Panc1 (cell line): ENCODE measurements at regions not wholly inside any gene's neighbourhood (a gene's known extent, or its start where the extent isn't known, plus 50 kb on each side); places are given as distances from the start of the nearest gene placed in this dataset.

Source experiments
- ATAC-seq: fragments of 200-7000 bp; cut with Tn5 transposase; 2 replicates; pipeline ENCODE4 v1.9.1; 2020; ENCODE audit warnings: mild to moderate bottlenecking, moderate library complexity
- BruUV-seq: library from RNA; stranded (reverse); fragments of 400-500 nt; replicated peaks from 2 replicates; lab custom pipeline; 2021; lab: Mats Ljungman, UMichigan
- CTCF ChIA-PET: fragments of 300-600 bp; sonication (Branson Sonifier 250); formaldehyde crosslinking; loops from one replicate; lab custom pipeline; 2022; ENCODE audit warnings: antibody characterized with exemption; lab: Charles Lee
- POLR2A ChIA-PET: fragments of 300-600 bp; sonication (Branson Sonifier 250); formaldehyde crosslinking; loops from one replicate; lab custom pipeline; 2022; ENCODE audit warnings: antibody characterized with exemption; lab: Charles Lee
- DNase-seq: peaks from one replicate; pipeline ENCODE4 v3.0.0-alpha.2; 2010; ENCODE audit warnings: low read depth, low spot score
- H3K27ac ChIP-seq: 2 replicates; pipeline ENCODE4 v1.5.1; 2011; ENCODE audit warnings: mild to moderate bottlenecking, low read length, inconsistent platforms
- H3K27me3 ChIP-seq: fragments of 200-500 bp; sonication (Bioruptor generic); 2 replicates; pipeline ENCODE4 v1.6.0; 2014; ENCODE audit warnings: low read length, inconsistent platforms; ENCODE audit not compliant: control insufficient read depth, insufficient read depth
- H3K36me3 ChIP-seq: fragments of 200-500 bp; sonication (Bioruptor generic); 2 replicates; pipeline ENCODE4 v1.5.1; 2014; ENCODE audit warnings: inconsistent platforms, mild to moderate bottlenecking, low read length, moderate library complexity; ENCODE audit not compliant: control insufficient read depth, insufficient read depth
- H3K4me1 ChIP-seq: 2 replicates; pipeline ENCODE4 v1.5.1; 2011; ENCODE audit warnings: inconsistent platforms, mild to moderate bottlenecking, low read length, moderate library complexity; ENCODE audit not compliant: control insufficient read depth, insufficient read depth
- H3K4me3 ChIP-seq, 2 experiments: 2 replicates each; pipeline ENCODE4 v1.5.1; 2011 to 2012; ENCODE audit warnings: low read depth in 2 of 2, low read length in 2 of 2, mild to moderate bottlenecking in 2 of 2, inconsistent platforms in 1 of 2, moderate library complexity in 1 of 2
- H3K9me3 ChIP-seq: fragments of 200-500 bp; sonication (Bioruptor generic); 2 replicates; pipeline ENCODE4 v1.5.1; 2014; ENCODE audit warnings: low read depth, mild to moderate bottlenecking, inconsistent platforms, low read length, moderate library complexity; ENCODE audit not compliant: control insufficient read depth, insufficient read depth
- POLR2AphosphoS5 ChIP-seq: IDR thresholded peaks from 2 replicates; pipeline ENCODE4 v1.6.1; 2012; ENCODE audit warnings: mild to moderate bottlenecking, low read depth, low read length, moderate library complexity
- SIN3A ChIP-seq: IDR thresholded peaks from 2 replicates; pipeline ENCODE4 v1.6.1; 2012; ENCODE audit warnings: low read depth, mild to moderate bottlenecking, low read length, moderate library complexity, borderline replicate concordance; ENCODE audit not compliant: insufficient read depth
- TCF7L2 ChIP-seq: IDR thresholded peaks from 2 replicates; pipeline ENCODE4 v1.6.1; 2011; ENCODE audit warnings: mild to moderate bottlenecking, low read depth, low read length, inconsistent platforms
- in situ Hi-C: cut with HindIII; loops from 2 replicates; pipeline ENCODE4 v1.10.0; 2016; ENCODE audit warnings: low sequenced_read_pairs, low pct_unique_long_range_greater_than_20kb
- intact Hi-C: fragments of 100-400 bp; cut with micrococcal nuclease; formaldehyde crosslinking; loops from one replicate; pipeline ENCODE4 v1.10.0; 2022; ENCODE audit not compliant: unreplicated experiment
- TF ChIP-seq, protein P1 (sequence below): fragments of 450-650 bp; IDR thresholded peaks from 2 replicates; pipeline ENCODE4 v1.5.1; 2017; ENCODE audit warnings: mild to moderate bottlenecking
- TF ChIP-seq, protein P2 (sequence below), 2 experiments: IDR thresholded peaks; 2 replicates each; pipeline ENCODE4 v1.6.1; 2011 to 2012; ENCODE audit warnings: low read depth in 2 of 2, control low read depth in 1 of 2, low read length in 1 of 2, mild to moderate bottlenecking in 1 of 2, moderate library complexity in 1 of 2; ENCODE audit not compliant: insufficient read depth in 1 of 2

- Histone ChIP-seq H3K27me3 (no peaks in the 10 kb centered on the region), H3K27ac (no peak overlapping the region), H3K4me1 (no peaks in the 10 kb centered on the region), H3K36me3 (no peaks in the 10 kb centered on the region), H3K9me3 (no peaks in the 10 kb centered on the region), H3K4me3 (no peak overlapping the region)
- TF ChIP-seq, protein P1, sequence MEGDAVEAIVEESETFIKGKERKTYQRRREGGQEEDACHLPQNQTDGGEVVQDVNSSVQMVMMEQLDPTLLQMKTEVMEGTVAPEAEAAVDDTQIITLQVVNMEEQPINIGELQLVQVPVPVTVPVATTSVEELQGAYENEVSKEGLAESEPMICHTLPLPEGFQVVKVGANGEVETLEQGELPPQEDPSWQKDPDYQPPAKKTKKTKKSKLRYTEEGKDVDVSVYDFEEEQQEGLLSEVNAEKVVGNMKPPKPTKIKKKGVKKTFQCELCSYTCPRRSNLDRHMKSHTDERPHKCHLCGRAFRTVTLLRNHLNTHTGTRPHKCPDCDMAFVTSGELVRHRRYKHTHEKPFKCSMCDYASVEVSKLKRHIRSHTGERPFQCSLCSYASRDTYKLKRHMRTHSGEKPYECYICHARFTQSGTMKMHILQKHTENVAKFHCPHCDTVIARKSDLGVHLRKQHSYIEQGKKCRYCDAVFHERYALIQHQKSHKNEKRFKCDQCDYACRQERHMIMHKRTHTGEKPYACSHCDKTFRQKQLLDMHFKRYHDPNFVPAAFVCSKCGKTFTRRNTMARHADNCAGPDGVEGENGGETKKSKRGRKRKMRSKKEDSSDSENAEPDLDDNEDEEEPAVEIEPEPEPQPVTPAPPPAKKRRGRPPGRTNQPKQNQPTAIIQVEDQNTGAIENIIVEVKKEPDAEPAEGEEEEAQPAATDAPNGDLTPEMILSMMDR: no peak
- TF ChIP-seq SIN3A (no peak), TCF7L2 (no peak), POLR2AphosphoS5 (no peak)
- TF ChIP-seq, protein P2, sequence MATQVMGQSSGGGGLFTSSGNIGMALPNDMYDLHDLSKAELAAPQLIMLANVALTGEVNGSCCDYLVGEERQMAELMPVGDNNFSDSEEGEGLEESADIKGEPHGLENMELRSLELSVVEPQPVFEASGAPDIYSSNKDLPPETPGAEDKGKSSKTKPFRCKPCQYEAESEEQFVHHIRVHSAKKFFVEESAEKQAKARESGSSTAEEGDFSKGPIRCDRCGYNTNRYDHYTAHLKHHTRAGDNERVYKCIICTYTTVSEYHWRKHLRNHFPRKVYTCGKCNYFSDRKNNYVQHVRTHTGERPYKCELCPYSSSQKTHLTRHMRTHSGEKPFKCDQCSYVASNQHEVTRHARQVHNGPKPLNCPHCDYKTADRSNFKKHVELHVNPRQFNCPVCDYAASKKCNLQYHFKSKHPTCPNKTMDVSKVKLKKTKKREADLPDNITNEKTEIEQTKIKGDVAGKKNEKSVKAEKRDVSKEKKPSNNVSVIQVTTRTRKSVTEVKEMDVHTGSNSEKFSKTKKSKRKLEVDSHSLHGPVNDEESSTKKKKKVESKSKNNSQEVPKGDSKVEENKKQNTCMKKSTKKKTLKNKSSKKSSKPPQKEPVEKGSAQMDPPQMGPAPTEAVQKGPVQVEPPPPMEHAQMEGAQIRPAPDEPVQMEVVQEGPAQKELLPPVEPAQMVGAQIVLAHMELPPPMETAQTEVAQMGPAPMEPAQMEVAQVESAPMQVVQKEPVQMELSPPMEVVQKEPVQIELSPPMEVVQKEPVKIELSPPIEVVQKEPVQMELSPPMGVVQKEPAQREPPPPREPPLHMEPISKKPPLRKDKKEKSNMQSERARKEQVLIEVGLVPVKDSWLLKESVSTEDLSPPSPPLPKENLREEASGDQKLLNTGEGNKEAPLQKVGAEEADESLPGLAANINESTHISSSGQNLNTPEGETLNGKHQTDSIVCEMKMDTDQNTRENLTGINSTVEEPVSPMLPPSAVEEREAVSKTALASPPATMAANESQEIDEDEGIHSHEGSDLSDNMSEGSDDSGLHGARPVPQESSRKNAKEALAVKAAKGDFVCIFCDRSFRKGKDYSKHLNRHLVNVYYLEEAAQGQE (IDR thresholded peaks at IDR 0.05; ENCODE audit: insufficient read depth in 1 of 2, low read depth in 2 of 2, low read length in 1 of 2): no peak
- ATAC-seq (no peak), DNase-seq (no peak)
- ChIA-PET CTCF (no interaction called here), POLR2A (no interaction called here)
- in situ Hi-C loops: no loop called here
- intact Hi-C loops: no loop called here
- BruUV-seq: no TSS peak
Measured at GRCh38 chr4:54386042-54386669, 157.1 kb downstream of the PDGFRA start.

DNA sequence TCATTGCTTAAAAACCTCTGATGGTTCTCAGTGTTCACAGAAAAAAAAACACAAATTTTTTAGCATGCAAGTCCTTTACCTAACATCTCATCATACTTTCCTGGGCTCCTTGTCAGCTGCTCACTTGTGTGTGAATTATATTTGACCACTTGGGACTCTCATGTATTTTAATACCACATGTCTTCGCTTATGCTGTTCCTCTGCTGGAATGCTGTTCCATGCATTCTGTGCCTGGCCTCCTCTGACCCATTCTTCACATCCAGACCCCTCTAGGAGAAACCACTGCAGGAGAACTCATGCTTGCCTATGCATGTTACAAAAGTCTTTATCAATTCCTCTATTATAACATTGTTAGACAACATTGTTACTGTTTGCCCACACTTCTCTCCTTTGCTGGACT lies 157.6 kb downstream of the PDGFRA start:
- H3K9me3 ChIP-seq: no peaks in the 10 kb centered on the region
- TF ChIP-seq POLR2AphosphoS5 (no peak), SIN3A (no peak), TCF7L2 (no peak)
- TF ChIP-seq, protein P1: no peak
- TF ChIP-seq, protein P2 (IDR thresholded peaks at IDR 0.05; ENCODE audit: insufficient read depth in 1 of 2, low read depth in 2 of 2, low read length in 1 of 2): no peak
- no TSS peak for BruUV-seq
- H3K27ac ChIP-seq: no peak overlapping the region
- H3K27me3 ChIP-seq: no peaks in the 10 kb centered on the region
- in situ Hi-C loops: no loop called here
- no peaks in the 10 kb centered on the region for H3K36me3 ChIP-seq
- CTCF ChIA-PET: no interaction called here
- no peaks in the 10 kb centered on the region for H3K4me1 ChIP-seq
- no peak for DNase-seq
- no peak for ATAC-seq
- POLR2A ChIA-PET: no interaction called here
- H3K4me3 ChIP-seq: no peak overlapping the region
- intact Hi-C loops: no loop called here
